ENCODE measurements at regions not wholly inside any gene's neighbourhood (a gene's known extent, or its start where the extent isn't known, plus 50 kb on each side); places are given as distances from the start of the nearest gene placed in this dataset.

- H3K9ac ChIP-seq (ENCODE audit: low read length) = peak overlapping the region; percentile 21
- no peaks in the 10 kb centered on the region for H3K36me3 ChIP-seq (ENCODE audit: insufficient read depth, low read length)
- H3K27me3 ChIP-seq (ENCODE audit: insufficient read depth, low read depth, low read length) = no peaks in the 10 kb centered on the region
- H4K20me1 ChIP-seq (ENCODE audit: insufficient read depth) = no peaks in the 10 kb centered on the region
- peak; percentile 52 for TF ChIP-seq SMC3 (conservative IDR thresholded peaks at IDR 0.05; ENCODE audit: poor library complexity)
- TF ChIP-seq EP300 (conservative IDR thresholded peaks at IDR 0.05; ENCODE audit: poor library complexity, severe bottlenecking) = peak; percentile 88
- TF ChIP-seq POLR2AphosphoS5 (IDR thresholded peaks at IDR 0.05) = peak; percentile 65
- TF ChIP-seq EZH2 (IDR thresholded peaks at IDR 0.05; ENCODE audit: borderline replicate concordance, insufficient read depth, low read length, poor library complexity, severe bottlenecking) = no peak
- peak; percentile 62 for TF ChIP-seq REST (IDR thresholded peaks at IDR 0.05; ENCODE audit: borderline replicate concordance)
- H2AFZ ChIP-seq (ENCODE audit: low read depth, low read length) = no peak overlapping the region
- no peaks in the 10 kb centered on the region for H3K9me3 ChIP-seq (ENCODE audit: low read length)
- H3K9me2 ChIP-seq (ENCODE audit: insufficient read depth, low read length) = no peaks in the 10 kb centered on the region
- no peaks in the 10 kb centered on the region for H3F3A ChIP-seq (ENCODE audit: insufficient read depth, low read length, poor library complexity, severe bottlenecking)
- H3K4me3 ChIP-seq (ENCODE audit: low read length) = no peak overlapping the region
- H3K4me2 ChIP-seq (ENCODE audit: low read length) = no peak overlapping the region
- H3K79me2 ChIP-seq (replicated peaks; ENCODE audit: insufficient read depth, low read length) = no peaks in the 10 kb centered on the region
- peak overlapping the region; percentile 67 for H3K27ac ChIP-seq (ENCODE audit: low read length)
Observed at GRCh38 chr3:159249472-159250174, 447.8 kb downstream of the MFSD1 start.

GRCh38 chr3:159250961-159251360, 449.1 kb downstream of the MFSD1 start:
- Histone ChIP-seq H3K27me3 (ENCODE audit: insufficient read depth, low read depth, low read length) (no peaks in the 10 kb centered on the region), H3K36me3 (ENCODE audit: insufficient read depth, low read length) (no peaks in the 10 kb centered on the region), H3K9me3 (ENCODE audit: low read length) (no peaks in the 10 kb centered on the region), H3F3A (ENCODE audit: insufficient read depth, low read length, poor library complexity, severe bottlenecking) (no peaks in the 10 kb centered on the region), H3K4me2 (ENCODE audit: low read length) (no peak overlapping the region), H3K9ac (ENCODE audit: low read length) (no peak overlapping the region), H3K79me2 (replicated peaks; ENCODE audit: insufficient read depth, low read length) (no peaks in the 10 kb centered on the region), H4K20me1 (ENCODE audit: insufficient read depth) (no peaks in the 10 kb centered on the region), H3K9me2 (ENCODE audit: insufficient read depth, low read length) (no peaks in the 10 kb centered on the region), H3K4me3 (ENCODE audit: low read length) (no peak overlapping the region), H3K27ac (ENCODE audit: low read length) (peak overlapping the region; percentile 67), H2AFZ (ENCODE audit: low read depth, low read length) (no peak overlapping the region)
- TF ChIP-seq TAF1 (IDR thresholded peaks at IDR 0.05; ENCODE audit: low read depth) (no peak), EP300 (conservative IDR thresholded peaks at IDR 0.05; ENCODE audit: poor library complexity, severe bottlenecking) (no peak), EZH2 (IDR thresholded peaks at IDR 0.05; ENCODE audit: borderline replicate concordance, insufficient read depth, low read length, poor library complexity, severe bottlenecking) (no peak), MXI1 (conservative IDR thresholded peaks at IDR 0.05; ENCODE audit: poor library complexity, severe bottlenecking) (no peak), SMC3 (conservative IDR thresholded peaks at IDR 0.05; ENCODE audit: poor library complexity) (no peak), RAD21 (conservative IDR thresholded peaks at IDR 0.05) (no peak), POLR2AphosphoS5 (IDR thresholded peaks at IDR 0.05) (no peak), CTCF (IDR thresholded peaks at IDR 0.05; ENCODE audit: poor library complexity, severe bottlenecking) (no peak), REST (IDR thresholded peaks at IDR 0.05; ENCODE audit: borderline replicate concordance) (no peak)

All from neural cell (in vitro differentiated cells).